RPMI7951 (cell line): ENCODE measurements at regions not wholly inside any gene's neighbourhood (a gene's known extent, or its start where the extent isn't known, plus 50 kb on each side); places are given as distances from the start of the nearest gene placed in this dataset.

Experiments
- DNase-seq: peaks from one replicate; pipeline ENCODE4 v3.0.0-alpha.2; 2012; ENCODE audit warnings: low read depth

GRCh38 chr5:69024241-69024651, 69.6 kb upstream of the SLC30A5 start:
- DNase-seq: peak; percentile 59

- DNase-seq: no peak
Observed at GRCh38 chr5:69029292-69029691, 64.5 kb upstream of the SLC30A5 start.

- no peak for DNase-seq
Observed at GRCh38 chr5:69030358-69031062, 63.3 kb upstream of the SLC30A5 start.

- no peak for DNase-seq
Observed at GRCh38 chr5:69032009-69032408, 61.8 kb upstream of the SLC30A5 start.

GRCh38 chr5:69033690-69034089, 60.1 kb upstream of the SLC30A5 start:
- DNase-seq: no peak

GRCh38 chr5:69034898-69035297, 58.9 kb upstream of the SLC30A5 start:
- DNase-seq: no peak

GRCh38 chr5:69035665-69036064, 58.1 kb upstream of the SLC30A5 start:
- DNase-seq: peak; percentile 85

GRCh38 chr5:69038539-69038938, 55.3 kb upstream of the SLC30A5 start:
- DNase-seq: no peak

- DNase-seq: no peak
Observed at GRCh38 chr5:69039829-69040228, 54.0 kb upstream of the SLC30A5 start.

- no peak for DNase-seq
Observed at GRCh38 chr5:69042500-69042899, 51.3 kb upstream of the SLC30A5 start.

GRCh38 chr5:69042915-69043654, 50.7 kb upstream of the SLC30A5 start:
- DNase-seq: peak; percentile 85

GRCh38 chr5:69043655-69043996, 50.2 kb upstream of the SLC30A5 start:
- no peak for DNase-seq
